Dermis microvascular lymphatic vessel endothelial cell (primary cell): ENCODE measurements at regions not wholly inside any gene's neighbourhood (a gene's known extent, or its start where the extent isn't known, plus 50 kb on each side); places are given as distances from the start of the nearest gene placed in this dataset.
A peak's percentile ranks its signal among the peaks of the same experiment; 100 is the strongest.

Experiments
- DNase-seq, 2 donors: peaks; one replicate each; pipeline versions ENCODE4 v3.0.0 to v3.0.0-alpha.2; 2010; ENCODE audit warnings: low read depth in 2 of 2

DNA sequence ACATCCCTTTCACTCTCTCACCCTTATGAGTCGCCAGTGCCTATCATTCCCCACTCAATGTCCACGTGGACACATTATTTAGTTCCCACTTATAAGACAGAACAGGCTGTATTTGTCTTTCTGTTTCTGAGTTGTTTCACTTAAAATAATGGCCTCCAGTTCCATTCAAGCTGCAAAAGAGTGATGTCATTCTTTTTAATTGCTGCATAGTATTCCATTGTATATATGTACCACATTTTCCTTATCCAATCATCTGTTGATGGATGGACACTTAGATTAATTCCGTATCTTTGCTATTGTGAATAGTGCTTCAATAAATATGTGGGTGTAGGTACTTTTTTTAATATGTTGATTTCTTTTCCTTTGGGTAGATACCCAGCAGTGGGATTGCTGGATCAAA lies 79.1 kb downstream of the ZNF365 start:
- no peak for DNase-seq

DNA sequence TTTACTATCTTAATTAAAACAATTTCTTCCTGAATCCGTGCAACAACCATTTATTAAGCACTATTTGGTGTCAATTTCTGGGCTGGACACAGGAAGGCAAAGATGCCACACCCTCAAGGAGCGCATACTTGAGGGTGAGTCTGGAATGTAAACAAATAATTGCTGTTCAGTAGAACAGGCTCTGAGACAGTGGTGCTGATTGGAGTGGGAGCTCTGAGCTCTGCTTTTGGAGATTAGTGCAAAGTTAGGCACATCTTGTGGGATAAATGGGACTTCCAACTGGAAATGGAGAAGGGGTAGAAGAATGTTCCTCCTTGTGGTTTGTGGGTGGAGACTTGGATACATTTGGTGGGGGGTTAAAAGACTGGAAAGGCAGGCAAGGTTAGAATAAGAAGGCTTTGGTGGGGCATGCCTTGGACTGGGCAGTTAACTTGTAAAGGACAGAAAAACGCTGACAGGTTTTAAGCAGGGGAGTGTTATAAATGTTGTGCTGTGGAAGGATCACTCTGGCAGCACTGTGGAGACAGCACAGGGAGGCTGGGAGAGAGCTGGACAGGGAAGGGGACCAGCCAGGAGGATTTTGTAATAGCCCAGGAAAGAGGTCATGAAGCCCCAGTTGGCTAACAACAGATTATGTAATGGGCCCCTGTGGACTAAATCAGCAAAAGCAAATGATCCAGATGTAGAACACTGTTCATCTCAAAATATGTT lies 80.7 kb downstream of the ZNF365 start:
- no peak for DNase-seq

DNA sequence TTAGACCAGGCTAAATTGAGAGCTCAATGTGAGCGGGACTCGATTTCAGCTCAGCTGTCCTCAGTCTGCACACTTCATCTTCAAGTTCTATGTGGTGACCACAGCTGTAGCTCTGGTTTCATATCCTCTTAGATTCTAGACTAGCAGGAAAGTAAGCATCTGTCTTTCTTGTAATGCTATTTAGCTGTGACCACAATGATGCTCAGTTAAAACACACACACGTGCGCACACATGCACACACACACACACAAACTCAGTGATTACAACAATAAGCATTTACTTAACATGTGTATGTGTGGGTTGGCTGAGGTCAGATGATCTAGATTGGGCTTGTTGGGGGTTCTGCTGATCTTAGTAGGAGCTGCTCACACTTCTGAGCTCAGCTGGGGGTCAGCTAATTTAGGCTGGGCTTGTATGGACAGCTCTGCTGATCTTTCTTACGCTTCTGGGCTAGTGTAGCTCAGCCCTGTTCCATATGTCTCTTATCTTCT lies 82.5 kb downstream of the ZNF365 start:
- DNase-seq, result no peak

DNA sequence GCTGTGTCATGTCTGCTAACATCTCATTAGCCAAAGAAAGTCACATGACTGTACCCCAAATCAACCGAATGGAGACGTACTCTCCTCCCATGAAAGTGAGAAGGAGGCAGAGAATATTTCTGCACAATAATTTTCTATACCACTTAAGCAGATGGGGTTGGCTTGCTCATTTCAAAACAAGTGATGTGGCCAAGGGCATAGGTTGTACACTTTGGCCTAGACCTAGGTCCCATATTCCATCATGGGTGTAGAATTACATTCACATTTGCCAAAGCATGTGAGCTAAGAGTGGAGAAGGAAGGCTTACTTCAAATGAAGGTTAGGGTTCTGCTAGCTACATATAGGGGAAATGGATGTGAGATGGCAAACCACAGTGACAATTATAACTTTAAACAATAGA lies 83.0 kb downstream of the ZNF365 start:
- no peak for DNase-seq

DNA sequence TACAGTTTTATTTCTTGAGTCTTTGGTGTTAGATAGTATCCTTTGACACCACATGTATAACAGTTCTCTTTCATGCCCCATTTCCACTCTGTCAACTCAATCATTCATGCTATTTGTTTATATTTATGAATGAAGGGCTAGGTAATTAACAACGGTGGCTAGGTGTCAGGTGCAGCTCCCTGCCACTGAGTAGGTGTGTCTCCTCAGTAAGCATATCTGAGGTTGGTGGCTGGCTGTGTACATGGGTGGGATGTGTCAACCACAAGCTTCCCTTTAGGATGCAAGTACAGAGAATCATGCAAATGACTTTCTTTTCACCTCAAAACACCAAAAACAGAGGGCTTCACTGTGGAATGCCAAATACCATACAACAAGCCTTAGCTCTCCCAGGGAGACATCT lies 83.4 kb downstream of the ZNF365 start:
- DNase-seq, result no peak

DNA sequence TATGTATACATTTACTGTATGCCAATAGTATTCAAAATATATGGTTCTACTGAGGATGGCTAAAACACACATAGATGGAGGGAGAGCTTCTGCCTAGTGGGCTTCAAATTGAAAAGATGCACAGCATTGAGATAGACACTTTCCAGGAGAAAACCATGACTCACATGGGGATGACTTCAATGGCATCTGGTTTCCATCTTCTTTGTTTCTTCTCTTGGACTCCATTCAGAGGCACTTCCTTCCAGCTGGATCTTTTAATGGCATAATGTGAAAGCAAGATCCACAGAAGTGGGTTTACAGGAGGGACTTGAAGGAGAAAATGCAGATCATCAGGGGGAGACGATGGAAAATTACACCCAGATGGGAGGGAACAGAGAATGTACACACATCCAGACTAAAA lies 84.9 kb downstream of the ZNF365 start:
- DNase-seq, result no peak

DNA sequence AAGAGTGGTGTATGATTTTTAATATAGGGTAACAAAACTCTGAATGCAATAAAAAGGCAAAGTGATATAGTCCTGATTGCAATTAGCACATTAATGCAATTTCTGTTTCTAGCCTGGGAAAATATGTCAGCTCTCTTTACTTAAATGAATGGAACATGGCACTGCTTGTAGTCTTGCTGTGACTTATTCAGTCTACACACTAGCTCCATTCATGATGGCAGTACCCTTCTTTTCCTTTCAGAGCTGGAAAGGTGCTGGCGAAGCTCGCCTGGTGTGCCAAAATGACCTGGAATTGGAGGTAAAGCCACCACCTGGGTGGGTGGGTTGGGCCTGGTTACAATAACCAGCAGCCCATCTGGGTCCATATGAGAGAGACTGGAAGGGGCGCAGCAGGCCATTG lies 85.3 kb downstream of the ZNF365 start:
- DNase-seq, result no peak

DNA sequence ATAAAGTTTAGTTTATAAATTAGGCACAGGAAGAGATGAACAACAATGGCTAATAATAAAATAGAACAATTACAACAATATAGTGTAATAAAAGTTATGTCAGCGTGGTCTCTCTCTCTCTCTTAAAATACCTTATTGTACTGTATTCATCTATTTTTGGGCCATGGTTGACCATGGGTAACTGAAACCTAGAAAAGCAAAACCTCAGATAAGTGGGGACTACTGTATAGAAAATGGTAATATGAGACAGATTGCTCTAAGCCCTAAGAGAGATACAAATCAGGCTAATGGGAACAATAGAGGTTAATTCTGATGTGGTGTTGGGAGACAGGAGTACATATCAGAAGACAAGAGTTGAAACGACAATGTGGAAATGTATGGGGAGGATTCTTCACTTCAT lies 86.2 kb downstream of the ZNF365 start:
- no peak for DNase-seq

DNA sequence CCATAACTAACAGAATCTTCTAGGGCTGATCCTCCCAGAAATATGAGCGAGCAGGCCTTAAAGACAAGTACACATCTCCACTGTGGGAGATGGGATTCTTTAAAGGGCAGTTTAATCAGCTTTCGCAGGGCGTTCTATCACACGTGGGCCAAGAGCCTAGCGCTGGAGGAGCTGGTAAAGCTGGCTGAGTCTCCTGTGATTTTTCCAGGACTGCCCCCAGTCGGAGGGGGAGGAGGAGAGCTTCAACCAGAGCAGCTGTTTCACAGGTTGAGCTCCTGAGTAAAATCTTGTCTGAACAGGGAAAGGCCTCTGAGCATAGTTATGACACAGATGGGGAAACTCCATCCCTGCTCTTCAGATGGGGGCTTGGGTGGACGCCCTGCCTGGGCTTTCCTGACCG lies 87.0 kb downstream of the ZNF365 start:
- DNase-seq, result no peak

DNA sequence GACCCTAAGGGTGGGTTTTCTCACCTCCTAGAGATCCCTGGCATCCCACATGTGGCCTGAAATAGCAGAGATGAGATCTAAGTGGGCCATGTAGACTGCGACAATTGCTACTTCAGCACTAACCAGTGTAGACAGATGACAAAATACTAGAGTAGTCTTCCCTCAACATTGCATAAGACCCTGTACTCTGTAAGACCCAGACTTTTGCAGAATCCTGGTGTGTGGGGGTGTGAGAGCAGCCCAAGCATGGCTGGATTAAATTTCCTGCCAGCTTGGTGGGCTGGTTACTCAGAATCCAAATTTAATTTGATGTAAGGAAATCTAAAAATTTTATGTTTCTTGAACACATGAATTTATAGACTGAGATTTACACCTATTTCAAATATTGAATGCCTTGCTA lies 88.3 kb downstream of the ZNF365 start:
- DNase-seq, result no peak

DNA sequence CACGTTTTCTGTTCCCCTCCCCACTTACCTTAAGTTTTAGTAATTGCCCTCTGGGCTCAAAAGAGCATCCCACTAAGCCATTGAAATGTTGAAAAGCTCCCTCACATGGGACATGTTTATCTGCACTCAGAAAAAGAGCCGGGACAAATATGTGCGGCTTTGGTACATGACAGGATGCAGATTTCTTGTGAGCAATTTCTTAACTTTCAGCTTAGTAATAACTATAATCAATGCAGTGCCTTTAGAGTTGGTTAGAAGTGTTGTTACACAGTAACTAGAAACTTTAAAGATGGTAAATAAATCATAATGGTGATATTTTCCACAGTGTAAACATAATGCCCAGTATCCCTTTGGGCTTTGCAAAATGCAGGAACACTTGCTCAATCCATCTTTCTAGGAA lies 89.2 kb downstream of the ZNF365 start:
- DNase-seq, result no peak

DNA sequence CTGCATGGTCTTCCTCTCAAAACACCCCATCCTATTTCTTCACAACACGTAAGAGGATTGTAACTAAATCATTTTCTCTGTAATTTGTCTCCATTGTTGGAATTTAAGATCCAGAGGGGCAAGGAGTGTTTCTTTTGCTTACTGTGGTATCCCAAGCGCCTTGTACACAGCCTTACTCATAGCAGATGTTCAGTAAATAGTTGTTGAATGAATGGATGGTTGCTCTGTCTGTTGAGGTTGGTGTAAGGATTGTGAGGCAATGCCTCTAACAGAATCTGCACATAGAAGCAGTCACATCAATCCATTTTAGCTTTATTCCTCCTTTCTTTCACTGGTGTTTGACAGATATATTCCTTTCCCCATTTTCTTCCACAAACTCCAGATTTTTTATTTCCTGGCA lies 90.1 kb downstream of the ZNF365 start:
- no peak for DNase-seq

DNA sequence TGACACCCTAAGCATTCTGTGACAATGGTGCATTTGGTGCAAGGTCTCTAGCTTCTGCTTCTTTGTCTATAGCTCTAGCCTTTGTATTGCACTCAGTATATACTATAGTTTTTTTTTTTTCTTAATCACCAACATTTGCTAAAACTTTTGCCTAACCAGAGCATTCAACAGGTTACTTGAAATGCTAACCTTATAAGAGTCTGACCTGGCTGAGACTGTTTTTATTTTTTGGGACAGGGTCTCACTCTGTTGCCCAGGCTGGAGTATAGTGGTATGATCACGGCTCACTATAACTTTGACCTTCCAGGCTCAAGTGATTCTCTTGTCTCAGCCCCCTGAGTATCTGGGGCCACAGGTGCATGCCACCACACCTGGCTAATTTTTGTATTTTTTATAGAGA lies 92.4 kb downstream of the ZNF365 start:
- no peak for DNase-seq

DNA sequence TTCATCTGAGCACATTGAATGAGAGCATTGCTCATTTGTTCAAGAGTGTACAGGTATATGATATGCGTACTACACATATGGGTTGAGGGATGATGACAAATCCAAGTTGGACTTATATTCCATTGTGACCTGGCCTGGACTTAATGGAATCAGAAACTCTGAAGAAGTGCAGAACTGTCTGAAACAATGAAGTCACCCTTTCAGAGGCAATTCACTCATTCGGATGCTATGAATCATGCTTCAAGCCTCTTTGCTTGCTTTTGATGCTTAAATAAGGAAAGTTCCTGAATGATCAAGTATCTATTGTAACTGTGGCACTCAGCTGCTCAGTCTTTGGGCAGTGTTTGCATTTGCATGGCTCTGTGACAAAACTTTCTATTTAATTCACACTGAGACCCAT lies 93.4 kb downstream of the ZNF365 start:
- no peak for DNase-seq

DNA sequence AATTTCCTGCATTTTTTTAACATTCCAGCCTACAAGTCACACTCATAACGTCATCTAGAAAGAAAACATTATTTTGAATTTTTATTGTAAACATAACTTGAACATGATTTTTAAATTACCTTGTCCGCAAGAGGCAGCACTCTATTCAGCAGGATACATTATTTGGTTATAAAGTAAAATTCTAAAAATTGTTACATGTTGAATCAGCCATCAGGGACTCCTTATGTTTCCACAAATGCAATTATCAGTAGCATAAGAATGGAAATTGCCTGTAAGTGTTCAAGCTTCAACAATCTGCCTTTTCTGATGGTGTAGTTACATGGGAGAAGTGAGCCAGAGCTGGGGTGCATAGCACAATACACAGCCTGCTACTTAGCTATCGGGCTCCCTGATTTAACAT lies 97.5 kb downstream of the ZNF365 start:
- DNase-seq, result no peak

DNA sequence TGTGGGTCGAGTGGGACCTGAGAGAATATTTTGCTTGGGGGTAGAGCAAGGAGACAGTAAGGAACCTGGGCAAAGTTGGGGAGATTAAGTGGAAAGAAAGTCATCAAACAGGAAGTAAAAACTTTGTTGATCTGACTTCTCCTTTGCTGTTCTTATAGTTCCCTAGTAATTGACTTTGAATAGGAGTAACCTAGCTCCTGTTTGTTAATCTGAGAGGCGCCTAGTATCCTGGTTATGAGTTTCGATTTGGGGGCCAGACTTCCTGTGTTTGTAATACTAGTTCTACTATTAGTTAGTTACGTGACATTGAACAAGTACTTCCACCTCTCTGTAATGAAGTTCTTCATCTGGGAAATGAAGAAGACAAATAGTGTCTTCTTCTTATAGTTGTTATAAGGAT lies 99.1 kb downstream of the ZNF365 start:
- DNase-seq, result no peak

DNA sequence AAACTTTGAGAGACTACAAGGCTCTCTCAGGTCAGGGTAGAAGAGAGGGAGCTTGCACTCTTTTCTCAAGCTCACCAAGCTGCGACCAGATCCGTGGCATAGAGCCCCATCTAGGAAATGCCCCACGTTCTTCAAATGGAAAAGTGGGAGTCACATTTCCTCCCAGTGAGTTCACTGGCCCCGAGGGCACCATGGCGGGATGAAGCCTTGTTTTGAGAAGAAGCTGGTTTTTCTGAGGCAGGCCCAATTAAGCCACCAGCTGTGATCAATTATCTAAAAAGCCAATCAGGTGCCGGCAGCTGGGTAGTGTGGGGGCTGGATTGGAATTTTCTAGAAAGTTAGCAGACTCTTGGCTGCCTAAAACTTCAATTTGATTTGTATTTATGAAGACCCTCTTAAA lies 101.4 kb downstream of the ZNF365 start:
- no peak for DNase-seq

DNA sequence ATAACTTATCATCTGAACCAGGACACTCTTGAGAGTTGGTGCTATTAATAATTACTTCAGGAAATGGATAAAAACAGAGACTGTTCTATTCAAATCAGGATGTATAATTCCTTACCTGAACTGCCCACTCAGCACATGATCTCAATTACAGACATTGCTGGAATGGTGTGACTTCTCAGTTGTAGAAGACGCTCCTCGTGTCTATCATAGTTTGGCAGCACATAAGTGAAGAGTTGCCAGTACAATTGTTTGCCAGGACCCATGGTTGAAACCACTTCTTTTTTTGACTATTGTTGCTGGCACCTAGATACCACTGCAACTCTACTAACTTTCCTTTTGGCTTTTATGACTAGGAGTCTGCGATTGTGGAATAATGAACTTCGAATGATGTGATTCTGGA lies 105.4 kb downstream of the ZNF365 start:
- no peak for DNase-seq

DNA sequence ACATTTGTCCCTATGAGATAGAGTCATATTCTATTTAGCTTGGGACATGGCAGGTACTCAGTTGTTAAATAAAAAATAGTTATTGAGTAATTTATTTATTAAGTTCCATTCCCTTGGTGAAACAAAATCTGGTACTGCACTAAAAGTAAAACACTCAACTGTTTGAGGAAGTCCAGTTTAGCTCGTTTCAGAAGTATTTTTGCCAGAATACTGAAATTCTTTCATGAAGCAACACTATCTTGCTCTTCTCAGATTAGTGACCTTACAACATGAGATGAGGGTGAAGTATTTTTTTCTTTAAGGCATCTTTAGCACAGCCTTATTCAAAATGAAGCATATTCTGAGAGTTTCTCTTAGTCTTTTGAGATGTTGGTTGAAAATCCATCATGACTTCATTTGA lies 106.0 kb downstream of the ZNF365 start:
- no peak for DNase-seq

DNA sequence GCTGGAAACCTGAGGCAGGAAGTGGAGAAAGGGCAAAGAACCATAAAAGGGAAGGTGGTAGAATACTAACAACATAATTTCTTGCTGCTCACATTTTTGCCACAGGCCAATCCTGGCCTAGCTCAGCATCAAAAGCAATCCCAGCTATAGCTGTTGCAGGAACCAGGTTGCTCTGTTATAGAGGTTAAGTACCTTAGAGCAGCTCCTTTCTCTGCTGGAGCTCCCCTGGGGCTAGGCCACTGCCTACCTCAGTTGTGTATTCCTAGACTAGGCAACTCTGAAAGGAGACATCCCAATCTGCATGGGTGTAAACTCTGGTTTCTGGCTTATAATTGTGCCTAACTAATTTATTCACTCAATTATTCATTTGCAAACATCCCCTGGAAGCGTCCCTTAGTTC lies 108.4 kb downstream of the ZNF365 start:
- DNase-seq, result no peak

DNA sequence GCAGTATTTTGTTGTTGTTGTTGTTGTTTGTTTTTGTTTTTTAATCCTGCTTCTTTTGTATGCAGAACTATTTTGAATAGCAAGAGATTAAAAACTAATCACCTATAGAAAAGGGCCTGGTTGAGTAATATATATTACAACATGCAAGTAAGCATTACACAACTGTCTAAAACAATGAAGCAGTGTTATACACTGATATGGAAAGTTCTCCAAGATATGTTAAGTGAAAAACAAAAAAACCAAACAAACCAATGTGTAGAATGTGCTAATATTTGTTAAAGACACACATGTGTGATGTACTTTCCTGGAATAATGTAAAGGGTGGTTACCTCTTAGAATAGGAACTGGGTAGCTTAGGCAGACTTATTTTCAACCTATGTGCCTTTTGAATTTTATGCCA lies 117.4 kb downstream of the ZNF365 start:
- no peak for DNase-seq

DNA sequence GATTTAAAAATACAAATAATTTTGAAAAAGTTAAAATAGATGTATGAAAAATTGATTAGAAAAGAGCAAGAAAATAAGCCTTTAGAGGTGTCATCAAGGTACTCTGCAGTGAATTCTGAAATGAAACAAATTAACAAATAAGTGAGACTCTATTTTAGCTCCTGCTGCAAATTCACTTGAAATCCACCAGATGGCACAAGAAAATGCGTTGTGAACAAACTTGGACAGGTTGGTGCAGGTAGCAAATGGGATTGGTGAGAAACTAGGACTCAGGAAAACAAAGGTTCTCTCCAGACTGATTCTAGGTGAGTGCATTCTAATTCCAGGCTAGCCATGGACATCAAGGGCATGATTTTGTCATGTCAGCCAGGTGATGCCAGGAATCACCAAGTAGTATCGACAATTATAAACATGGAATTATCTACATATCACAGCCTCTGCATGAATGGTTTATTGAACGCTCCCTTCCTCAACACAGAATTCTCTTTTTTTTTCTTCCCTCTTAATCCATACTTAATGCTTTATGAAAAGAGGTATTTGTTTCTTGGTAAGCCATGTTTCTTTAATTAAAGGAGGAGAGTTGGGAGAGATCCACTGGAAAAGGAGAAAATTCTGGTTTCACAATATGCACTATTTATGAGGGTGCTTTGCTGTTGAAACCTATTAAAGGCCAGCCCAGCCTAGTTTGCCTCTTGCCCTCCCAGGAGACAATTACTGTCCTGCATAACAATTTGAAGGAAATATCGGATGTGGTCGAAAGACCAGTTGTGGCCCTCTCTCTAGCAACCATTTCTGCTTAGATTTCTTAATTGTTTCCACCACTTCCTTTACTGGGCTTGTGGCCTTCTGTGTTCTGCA lies 118.1 kb downstream of the ZNF365 start:
- peak; percentile 7 to 9 for DNase-seq

DNA sequence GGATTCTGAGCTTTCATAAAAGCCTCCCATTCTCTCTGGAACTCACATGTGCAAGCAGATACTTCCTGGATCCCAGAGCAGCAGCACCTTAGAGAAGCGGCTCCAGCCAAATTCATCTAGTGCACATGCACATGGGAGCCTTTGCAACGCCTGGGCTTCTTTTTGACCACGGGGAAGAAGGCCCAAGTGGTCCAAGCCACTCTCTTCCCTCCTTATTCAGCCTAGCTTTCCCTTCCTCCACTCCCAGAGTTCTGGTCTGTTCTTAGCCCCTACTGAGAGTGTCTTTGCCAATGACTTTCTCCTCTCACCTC lies 118.7 kb downstream of the ZNF365 start:
- no peak for DNase-seq
